AG04450 (cell line): ENCODE measurements at regions not wholly inside any gene's neighbourhood (a gene's known extent, or its start where the extent isn't known, plus 50 kb on each side); places are given as distances from the start of the nearest gene placed in this dataset.

ENCODE experiments used
- CTCF ChIA-PET: fragments of 300-600, 350-600 bp; formaldehyde crosslinking; extraction: SDS; loops from one replicate; lab custom pipeline; 2022; ENCODE audit warnings: antibody characterized with exemption, inconsistent platforms; lab: Charles Lee
- POLR2A ChIA-PET: fragments of 350-600 bp; formaldehyde crosslinking; extraction: SDS; loops from one replicate; lab custom pipeline; 2021; ENCODE audit warnings: antibody characterized with exemption, inconsistent platforms; lab: Yijun Ruan, JAX
- DNase-seq: peaks from one replicate; pipeline ENCODE4 v3.0.0-alpha.2; 2011; ENCODE audit warnings: low read depth, low spot score
- H3K27ac ChIP-seq: one replicate; pipeline ENCODE4 v1.5.1; 2012; ENCODE audit warnings: low read depth, low read length, control low read depth
- H3K27me3 ChIP-seq: one replicate; pipeline ENCODE4 v1.6.0; 2012; ENCODE audit warnings: low read length; ENCODE audit not compliant: control insufficient read depth, insufficient read depth
- H3K4me3 ChIP-seq: 2 replicates; pipeline ENCODE4 v1.5.1; 2011; ENCODE audit warnings: mild to moderate bottlenecking, low read depth, low read length, control low read depth
- H3K9me3 ChIP-seq: 2 replicates; pipeline ENCODE4 v1.5.1; 2012; ENCODE audit warnings: low read length; ENCODE audit not compliant: control insufficient read depth, insufficient read depth
- CTCF ChIP-seq: IDR thresholded peaks from 2 replicates; pipeline ENCODE4 v1.5.1; 2011; ENCODE audit warnings: low read depth, low read length, control low read depth, inconsistent platforms

GRCh38 chr3:159765030-159765859, 223.4 kb upstream of the IL12A start:
- Histone ChIP-seq H3K4me3 (peak overlapping the region; percentile 68), H3K27ac (peak overlapping the region; percentile 95), H3K27me3 (no peaks in the 10 kb centered on the region), H3K9me3 (no peaks in the 10 kb centered on the region; the same call in 1 of the 2 replicates)
- ChIA-PET CTCF (interaction anchor here (0.6 to 5.0 kb wide), 8 partner anchors 8 to 1089 kb away, joined by 3 to 56 read pairs (median 10); no protein-coding TSS in a partner anchor), POLR2A (interaction anchor here (0.5 to 2.4 kb wide), 11 partner anchors 11 to 592 kb away, joined by 3 to 20 read pairs (median 4); no protein-coding TSS in a partner anchor)
- TF ChIP-seq CTCF = no peak
- peak; percentile 87 for DNase-seq

- POLR2A ChIA-PET = interaction anchor here (1.2 kb wide), 1 partner anchor 9 kb away, joined by 5 read pairs; no protein-coding TSS in a partner anchor
Measured at GRCh38 chr3:159765860-159766294, 222.8 kb upstream of the IL12A start.

GRCh38 chr3:159766563-159767185, 222.0 kb upstream of the IL12A start:
- no peak for DNase-seq
- Histone ChIP-seq H3K27me3 (no peaks in the 10 kb centered on the region), H3K4me3 (peak overlapping the region; percentile 68), H3K27ac (no peak overlapping the region), H3K9me3 (no peaks in the 10 kb centered on the region; the same call in 1 of the 2 replicates)
- peak; percentile 67 for TF ChIP-seq CTCF
- POLR2A ChIA-PET = interaction anchor here (1.2 kb wide), 1 partner anchor 9 kb away, joined by 5 read pairs; no protein-coding TSS in a partner anchor
- CTCF ChIA-PET = interaction anchor here (0.6 to 5.0 kb wide), 18 partner anchors 9 to 647 kb away, joined by 3 to 56 read pairs (median 4); no protein-coding TSS in a partner anchor

More at GRCh38 chr3:159765860-159766294, 222.8 kb upstream of the IL12A start:
- TF ChIP-seq CTCF = no peak
- H3K9me3 ChIP-seq = no peaks in the 10 kb centered on the region; the same call in 1 of the 2 replicates
- peak overlapping the region; percentile 95 for H3K27ac ChIP-seq
- H3K27me3 ChIP-seq = no peaks in the 10 kb centered on the region
- H3K4me3 ChIP-seq = peak overlapping the region; percentile 68
- DNase-seq = no peak
- CTCF ChIA-PET = interaction anchor here (0.6 to 5.0 kb wide), 18 partner anchors 8 to 648 kb away, joined by 3 to 56 read pairs (median 4); no protein-coding TSS in a partner anchor

GRCh38 chr3:159770998-159771397, 217.6 kb upstream of the IL12A start:
- CTCF ChIA-PET = interaction anchor here (0.6 to 3.5 kb wide), 3 partner anchors 26 to 261 kb away, joined by 3 to 20 read pairs (median 3); no protein-coding TSS in a partner anchor
- DNase-seq = no peak
- no peak for TF ChIP-seq CTCF
- POLR2A ChIA-PET = no interaction called here
- Histone ChIP-seq H3K9me3 (no peaks in the 10 kb centered on the region), H3K27me3 (no peaks in the 10 kb centered on the region), H3K4me3 (no peak overlapping the region), H3K27ac (no peak overlapping the region)
